ENCODE measurements at regions not wholly inside any gene's neighbourhood (a gene's known extent, or its start where the extent isn't known, plus 50 kb on each side); places are given as distances from the start of the nearest gene placed in this dataset.
A peak's percentile ranks its signal among the peaks of the same experiment; 100 is the strongest.

DNA sequence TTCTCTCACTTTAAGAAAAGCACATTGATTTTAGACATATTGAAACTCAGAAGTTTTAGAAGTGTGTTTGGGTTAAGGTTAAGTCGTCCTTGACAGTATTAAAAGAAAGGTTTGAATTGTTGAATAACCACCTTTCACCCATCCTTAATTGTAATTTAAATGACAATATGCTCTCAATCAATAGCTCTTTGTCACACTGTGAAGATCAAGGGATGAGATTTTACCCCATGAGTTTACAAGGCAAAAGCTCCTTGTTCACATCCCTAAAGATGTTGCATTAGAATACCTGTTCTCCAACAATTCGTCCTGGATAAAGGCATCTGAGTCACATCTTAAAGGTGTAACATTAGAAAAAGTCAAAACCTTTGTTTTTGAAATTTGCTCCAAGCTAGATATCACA, 220.4 kb upstream of the MDFIC2 start:
- DNase-seq (ENCODE audit: low spot score) = no peak
- Histone ChIP-seq H3K4me3 (no peak overlapping the region), H3K27ac (no peak overlapping the region)
- TF ChIP-seq, protein P1, sequence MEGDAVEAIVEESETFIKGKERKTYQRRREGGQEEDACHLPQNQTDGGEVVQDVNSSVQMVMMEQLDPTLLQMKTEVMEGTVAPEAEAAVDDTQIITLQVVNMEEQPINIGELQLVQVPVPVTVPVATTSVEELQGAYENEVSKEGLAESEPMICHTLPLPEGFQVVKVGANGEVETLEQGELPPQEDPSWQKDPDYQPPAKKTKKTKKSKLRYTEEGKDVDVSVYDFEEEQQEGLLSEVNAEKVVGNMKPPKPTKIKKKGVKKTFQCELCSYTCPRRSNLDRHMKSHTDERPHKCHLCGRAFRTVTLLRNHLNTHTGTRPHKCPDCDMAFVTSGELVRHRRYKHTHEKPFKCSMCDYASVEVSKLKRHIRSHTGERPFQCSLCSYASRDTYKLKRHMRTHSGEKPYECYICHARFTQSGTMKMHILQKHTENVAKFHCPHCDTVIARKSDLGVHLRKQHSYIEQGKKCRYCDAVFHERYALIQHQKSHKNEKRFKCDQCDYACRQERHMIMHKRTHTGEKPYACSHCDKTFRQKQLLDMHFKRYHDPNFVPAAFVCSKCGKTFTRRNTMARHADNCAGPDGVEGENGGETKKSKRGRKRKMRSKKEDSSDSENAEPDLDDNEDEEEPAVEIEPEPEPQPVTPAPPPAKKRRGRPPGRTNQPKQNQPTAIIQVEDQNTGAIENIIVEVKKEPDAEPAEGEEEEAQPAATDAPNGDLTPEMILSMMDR (IDR thresholded peaks at IDR 0.05) = no peak

DNA sequence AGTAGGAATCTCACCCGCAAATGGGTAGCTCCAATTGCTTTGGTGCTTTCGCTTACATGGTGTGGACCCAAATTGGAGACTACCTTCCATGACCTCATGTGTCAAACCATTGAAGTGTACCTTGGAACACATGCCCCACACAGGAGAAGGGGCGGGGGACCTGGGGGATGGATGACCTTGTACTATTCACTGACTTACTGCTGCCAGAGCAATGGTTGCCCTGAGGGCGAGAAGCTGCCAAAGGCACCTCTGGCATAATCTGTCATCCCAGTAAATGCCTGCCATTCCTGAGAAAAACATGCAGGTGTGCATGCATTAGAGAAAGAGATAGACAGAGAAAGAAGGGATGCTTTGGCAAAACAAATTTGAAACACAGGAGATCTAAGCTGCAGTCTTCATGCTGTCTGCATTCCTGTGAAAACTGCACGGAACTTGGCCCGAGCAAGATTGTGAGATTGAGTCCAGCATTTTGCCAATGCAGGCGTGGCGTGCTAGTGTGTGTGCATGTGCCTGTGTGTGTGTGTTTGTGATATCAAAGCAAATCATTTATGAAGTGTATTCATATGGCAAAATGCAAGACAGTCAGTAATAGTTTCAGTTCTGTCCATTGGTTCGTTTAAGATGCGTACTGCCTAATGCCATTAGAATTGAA, 219.5 kb upstream of the MDFIC2 start:
- no peak overlapping the region for H3K4me3 ChIP-seq
- DNase-seq (ENCODE audit: low spot score) = no peak
- TF ChIP-seq, protein P1 (IDR thresholded peaks at IDR 0.05) = no peak
- H3K27ac ChIP-seq = no peak overlapping the region

DNA sequence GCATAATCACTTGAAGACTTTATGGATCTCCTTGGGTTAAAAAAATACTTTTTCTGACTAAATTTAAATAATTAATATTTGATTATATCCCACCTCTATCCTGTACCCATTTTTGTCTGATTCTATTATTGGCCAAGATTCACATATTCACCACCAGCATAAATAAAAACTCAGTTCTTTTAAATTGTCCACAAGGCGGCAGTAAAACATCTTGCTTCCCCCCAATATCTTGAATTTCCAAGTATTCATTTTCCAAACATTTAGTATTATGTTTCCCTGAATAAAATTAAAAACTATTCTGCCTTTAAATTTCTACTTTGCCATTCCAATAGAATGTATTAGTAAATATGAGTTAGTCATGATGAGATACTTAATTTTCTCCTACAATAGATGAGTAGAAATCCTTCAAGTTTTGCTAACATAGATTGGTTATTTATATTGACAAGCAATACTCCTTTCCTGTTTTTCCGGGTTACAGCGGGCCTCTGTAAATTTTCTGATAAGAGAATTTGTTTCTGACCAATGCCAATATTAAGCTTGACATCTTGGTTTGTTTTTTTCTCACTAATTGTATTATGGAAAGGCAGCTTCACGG, 218.7 kb upstream of the MDFIC2 start:
- TF ChIP-seq, protein P1 (IDR thresholded peaks at IDR 0.05) = peak; percentile 33
- Histone ChIP-seq H3K4me3 (no peak overlapping the region), H3K27ac (no peak overlapping the region)
- no peak for DNase-seq (ENCODE audit: low spot score)

DNA sequence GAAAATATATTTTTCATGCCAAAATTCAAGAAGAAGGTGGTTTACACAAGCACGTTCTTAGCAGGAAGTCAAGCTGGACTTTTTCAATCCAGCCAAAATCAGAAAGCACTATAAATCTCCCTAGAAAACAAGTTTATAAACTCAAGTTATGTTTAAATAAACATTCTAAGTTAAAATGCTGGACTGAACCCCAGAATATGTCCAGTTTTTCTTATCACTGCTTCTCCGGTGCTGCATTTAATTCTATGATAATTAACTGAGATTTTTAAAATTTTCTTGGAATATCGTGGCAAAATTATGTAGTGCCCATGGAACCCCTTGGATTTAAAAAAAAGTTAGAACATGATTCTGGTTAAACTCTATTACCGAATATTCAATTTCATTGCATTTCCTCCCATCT, 218.2 kb upstream of the MDFIC2 start:
- no peak for DNase-seq (ENCODE audit: low spot score)
- TF ChIP-seq, protein P1 (IDR thresholded peaks at IDR 0.05) = no peak
- Histone ChIP-seq H3K27ac (no peak overlapping the region), H3K4me3 (no peak overlapping the region)

DNA sequence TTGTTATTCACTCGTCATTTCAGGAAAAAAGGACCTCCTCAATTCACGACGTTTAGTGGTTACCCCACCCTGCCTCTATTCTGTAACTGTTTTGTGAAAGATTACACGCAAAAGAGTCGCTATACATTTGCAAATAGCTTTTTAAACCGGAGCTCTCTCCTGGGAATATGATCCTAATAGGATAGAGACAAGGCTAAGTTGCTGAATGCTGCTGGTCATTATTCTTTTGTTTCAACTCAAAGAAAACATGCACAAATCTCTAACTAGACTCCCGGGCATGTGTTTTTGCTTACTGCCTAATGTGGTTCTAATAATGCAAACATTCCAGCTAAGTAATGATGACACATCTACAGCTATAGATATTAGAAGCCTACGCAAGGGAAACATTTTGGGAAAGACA, 214.6 kb upstream of the MDFIC2 start:
- Histone ChIP-seq H3K4me3 (no peak overlapping the region), H3K27ac (no peak overlapping the region)
- no peak for DNase-seq (ENCODE audit: low spot score)
- TF ChIP-seq, protein P1 (IDR thresholded peaks at IDR 0.05) = no peak

GRCh38 chr3:70519913-70520659, 207.6 kb upstream of the MDFIC2 start:
- Histone ChIP-seq H3K27ac (no peak overlapping the region), H3K4me3 (no peak overlapping the region)
- TF ChIP-seq, protein P1 (IDR thresholded peaks at IDR 0.05) = no peak
- DNase-seq (ENCODE audit: low spot score) = no peak
